Stimulated activated CD8-positive, alpha-beta memory T cell treated with anti-CD3 and anti-CD28 coated beads, Interleukin-4, amount 100 ng/mL, for 24 hours (primary cell): ENCODE measurements at regions not wholly inside any gene's neighbourhood (a gene's known extent, or its start where the extent isn't known, plus 50 kb on each side); places are given as distances from the start of the nearest gene placed in this dataset.

Source experiments
- DNase-seq: peaks from one replicate; pipeline ENCODE4 v3.0.0-alpha.2; 2020; ENCODE audit warnings: low read depth

DNA sequence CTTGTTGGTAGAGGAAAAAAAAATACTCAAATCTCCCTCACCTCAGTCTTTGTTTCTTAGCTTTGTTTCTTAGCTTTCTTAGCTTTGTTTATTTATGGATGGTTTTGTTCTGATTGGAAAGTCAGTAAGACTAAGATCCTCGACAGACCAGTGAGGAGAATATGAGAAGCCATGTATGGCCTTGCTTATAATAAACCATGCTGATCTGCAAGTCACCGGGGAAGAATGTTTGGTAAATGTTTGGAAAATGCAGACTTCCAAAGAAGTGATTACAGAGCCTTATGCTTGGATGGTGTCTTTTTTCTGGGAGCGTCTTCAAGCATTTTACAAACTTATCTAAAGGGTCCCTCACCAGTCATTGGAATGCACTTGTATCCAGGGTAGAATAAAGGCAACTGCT is 90.1 kb upstream of the NOCT start:
- DNase-seq = no peak

- DNase-seq = no peak
These were observed 96.3 kb upstream of the NOCT start for GRCh38 chr4:138919094-138919936.

- DNase-seq = no peak
These were observed 97.3 kb upstream of the NOCT start for GRCh38 chr4:138918169-138918869.

DNA sequence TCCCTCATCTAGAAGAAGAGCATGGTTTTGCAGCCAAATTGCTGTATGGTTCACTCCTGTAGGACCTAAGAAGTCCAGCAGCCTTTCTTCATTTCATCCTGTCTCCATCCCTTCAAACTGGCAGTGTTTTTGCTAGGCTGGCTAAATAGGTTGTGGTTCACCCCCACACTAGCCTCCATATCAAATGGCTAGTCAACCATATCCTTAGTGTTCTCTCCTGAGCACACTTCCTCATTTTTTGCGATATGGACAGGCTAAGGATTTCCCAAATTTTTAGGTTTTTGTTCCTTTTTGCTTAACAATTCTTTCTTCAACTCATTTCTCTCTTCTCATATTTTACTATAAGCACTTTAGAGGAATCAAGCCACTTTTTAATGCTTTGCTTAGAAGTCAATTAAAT is 98.8 kb upstream of the NOCT start:
- DNase-seq = no peak

DNA sequence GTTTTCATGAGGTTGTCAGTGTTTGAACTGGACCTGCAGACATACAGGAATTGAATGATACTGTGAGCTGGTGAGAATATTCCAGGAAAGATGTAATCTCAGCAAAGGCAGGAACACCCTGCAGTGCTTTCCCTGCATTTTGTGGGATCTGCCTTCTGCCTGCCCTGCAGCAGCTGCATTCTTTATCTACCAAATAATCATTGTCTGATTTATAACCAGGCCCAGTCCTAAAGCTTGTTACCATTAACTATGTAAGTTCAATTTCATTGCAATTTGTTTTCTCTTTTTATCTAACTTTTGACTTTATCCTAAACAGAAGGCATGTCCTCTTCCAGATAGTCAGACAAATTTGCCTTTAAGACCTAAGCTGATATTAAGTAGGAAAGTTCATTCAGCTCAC is 99.8 kb upstream of the NOCT start:
- no peak for DNase-seq

GRCh38 chr4:138912704-138913340 is 102.8 kb upstream of the NOCT start:
- no peak for DNase-seq

DNA sequence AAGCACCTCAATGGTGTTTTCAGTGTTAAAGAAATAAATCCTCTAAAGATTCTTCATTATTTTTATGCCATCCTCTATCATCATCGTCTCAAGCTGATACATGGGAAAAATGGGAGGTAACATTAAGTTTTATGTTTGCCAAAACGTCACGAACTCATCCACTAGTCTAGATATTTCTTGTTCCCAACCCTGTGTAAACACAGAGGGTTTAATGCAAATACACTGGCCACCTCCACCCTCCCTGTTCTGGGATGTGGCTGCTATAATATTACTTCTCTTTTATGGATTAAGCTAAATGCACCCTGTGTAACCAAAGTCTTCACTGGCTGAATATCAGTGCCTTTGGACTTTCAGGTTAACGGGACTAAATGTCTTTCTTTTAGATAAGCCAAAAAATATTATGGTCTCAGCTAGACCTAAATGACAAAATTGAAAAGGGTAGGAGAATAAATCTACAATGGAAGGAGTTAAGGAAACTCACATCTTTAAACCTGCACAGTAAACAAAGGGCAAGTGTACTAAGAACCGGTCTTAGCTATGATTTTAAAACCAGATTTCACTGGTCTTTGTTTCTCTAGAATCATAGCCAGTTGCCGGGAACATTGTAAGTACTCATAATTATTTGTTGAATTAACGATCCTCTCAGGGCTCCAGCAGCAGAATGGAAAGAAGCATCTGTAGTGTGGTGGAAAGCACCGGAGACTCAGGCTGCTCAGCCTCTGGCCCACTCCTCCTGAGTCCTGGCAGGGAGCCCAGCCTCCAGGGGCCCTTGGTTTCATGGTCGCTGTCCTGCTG is 103.5 kb upstream of the NOCT start:
- no peak for DNase-seq

DNA sequence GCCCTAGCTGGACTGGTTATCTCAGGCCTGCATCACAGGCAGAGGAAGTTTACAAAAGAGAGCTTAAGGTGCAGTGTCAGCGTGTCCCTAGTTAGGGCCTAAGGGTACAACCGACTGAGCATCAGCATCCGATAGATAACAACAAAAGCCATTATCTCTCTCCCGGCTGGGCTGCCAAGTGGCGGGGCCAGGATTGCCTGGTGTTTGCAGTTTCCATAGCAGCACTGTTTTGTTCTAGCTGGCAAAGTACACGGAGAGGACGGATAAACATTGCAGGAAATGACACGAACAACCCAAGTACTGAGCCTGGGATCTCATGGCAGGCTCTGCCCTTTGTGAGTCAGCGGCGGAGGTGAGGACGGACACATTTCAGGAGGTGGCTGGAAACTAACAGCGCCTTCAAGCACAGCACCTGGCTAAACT is 104.7 kb upstream of the NOCT start:
- DNase-seq = no peak

DNA sequence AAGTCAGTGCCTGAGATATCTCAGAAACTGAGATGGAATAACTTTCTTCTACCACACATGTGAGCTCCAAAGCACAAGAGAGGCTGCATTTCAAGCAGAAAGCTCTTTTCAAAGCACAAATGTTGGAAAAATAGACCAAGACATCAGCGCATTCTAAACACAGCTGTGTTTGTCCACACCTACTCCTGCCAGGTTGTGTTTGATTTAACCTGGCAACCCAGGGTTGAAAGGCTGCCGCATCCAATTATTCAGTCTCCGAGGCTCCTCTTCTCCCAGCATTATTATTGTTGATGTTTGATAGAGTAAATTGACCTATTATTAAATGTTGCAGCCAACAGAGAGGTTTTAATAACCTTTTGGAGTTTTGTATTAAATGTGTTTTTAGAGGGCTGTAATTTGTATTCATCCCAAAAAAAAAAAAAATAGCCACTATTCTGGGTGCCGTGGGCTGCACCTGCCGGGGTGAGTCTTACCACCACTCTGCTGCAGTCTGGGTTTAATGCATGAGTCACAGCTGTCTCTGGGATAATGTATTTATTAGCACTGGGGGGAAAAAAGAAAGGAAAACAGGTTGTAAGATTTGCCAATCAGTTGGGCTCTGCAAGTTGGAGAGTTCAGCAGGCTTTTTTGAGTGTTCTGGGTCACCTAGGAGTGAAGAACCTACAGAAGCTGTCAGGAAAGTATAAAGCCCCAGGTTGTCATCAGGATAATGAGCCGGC is 105.2 kb upstream of the NOCT start:
- no peak for DNase-seq

- DNase-seq = no peak
These were observed 106.0 kb upstream of the NOCT start for GRCh38 chr4:138909587-138909986.

- DNase-seq = no peak
These were observed 107.4 kb upstream of the NOCT start for GRCh38 chr4:138908134-138908533.

DNA sequence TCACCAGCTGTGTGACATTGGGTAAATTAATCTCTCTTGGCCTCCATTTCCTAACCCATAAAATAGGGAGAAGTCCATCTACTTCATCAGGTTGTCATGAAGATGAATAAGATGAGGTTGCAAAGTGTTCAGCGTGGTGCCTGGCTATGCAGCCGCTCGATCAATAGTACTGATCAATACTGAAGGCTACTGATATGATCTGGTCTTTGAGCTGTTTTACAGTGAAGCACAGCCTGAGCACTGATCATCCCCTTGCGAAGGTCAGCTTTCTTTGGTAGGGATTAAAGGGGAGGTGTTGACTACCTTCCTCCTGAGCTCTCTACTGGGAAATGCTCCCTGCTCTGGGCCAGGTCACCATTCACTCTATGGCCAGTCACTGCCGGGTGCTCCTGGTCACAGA is 108.4 kb upstream of the NOCT start:
- no peak for DNase-seq

DNA sequence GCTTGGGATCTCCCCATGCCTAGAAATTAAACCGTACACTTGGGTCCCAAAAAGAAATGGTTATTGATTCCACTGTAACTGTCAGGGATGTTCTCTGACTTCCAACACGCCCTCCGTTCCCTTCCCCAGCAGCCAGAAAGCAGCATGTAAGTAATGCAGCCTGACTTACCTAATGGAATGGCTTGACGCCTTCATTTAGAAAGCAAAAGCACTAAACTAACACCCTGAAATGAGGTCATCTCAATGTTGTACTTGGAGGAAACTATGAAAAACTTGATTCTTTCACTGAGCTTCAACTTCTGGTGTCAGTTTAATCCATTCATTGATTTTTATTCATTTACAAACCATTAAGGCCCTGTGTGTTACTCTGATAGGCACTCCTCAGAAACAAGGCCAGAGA is 110.8 kb upstream of the NOCT start:
- no peak for DNase-seq

GRCh38 chr4:138903185-138903584 is 112.4 kb upstream of the NOCT start:
- DNase-seq = no peak

DNA sequence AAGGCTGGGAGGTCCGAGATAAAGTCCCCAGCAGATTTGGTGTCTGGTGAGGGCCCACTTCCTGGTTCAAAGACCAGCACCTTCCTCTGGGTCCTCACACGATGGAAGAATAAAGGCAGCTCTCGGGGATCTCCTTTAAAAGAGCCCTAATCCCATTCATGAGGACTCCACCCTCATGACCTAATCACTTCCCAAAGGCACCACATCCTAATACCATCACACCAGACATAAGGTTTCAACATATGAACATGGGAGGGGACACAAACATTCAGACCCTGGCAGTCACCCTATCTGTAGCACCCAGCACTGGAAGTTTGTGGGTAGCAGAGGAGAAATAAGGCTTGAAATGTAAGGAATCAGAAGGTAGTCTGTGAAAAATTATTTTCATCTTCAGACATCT is 112.9 kb upstream of the NOCT start:
- no peak for DNase-seq

- DNase-seq = no peak
These were observed 114.4 kb upstream of the NOCT start for GRCh38 chr4:138901177-138901576.

DNA sequence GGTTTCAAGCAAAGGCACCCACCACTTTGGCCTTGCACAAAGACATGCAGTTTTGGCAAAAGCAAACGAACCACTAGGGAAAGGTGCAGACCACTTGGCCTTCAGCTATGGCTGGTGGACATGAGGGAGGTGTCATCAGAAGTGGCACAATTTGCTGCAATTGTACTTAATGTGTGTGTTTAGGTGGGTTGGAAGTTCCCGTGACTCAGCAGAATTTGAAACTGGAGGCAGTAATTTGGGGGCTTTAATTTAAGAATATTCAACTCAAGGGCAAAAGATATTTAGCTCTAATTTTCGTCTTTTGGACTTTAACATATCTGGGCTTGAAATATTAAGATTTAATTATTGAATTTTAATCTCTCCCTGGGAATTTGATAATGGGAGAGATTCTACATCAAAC is 115.6 kb upstream of the NOCT start:
- no peak for DNase-seq

- no peak for DNase-seq
These were observed 117.3 kb upstream of the NOCT start for GRCh38 chr4:138898282-138898681.

DNA sequence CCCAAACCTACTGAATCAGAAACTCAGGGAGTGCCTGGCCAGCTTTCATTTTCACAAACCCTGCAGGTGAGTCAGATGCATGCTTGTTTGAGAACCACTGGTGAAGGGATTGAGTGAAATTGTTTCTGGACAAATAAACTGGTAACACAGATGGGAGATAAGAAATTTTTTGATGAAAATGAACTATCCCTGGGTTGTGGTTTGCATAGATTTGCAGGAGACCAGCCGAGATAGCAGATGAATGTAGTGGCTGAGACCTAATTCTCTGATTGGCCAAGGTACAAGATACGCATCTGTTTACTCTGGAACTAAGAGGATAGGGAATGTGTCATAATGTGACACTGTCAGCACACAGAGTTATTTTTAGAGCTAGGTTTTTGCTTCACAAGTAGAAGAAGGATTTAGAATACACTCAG is 117.8 kb upstream of the NOCT start:
- no peak for DNase-seq

DNA sequence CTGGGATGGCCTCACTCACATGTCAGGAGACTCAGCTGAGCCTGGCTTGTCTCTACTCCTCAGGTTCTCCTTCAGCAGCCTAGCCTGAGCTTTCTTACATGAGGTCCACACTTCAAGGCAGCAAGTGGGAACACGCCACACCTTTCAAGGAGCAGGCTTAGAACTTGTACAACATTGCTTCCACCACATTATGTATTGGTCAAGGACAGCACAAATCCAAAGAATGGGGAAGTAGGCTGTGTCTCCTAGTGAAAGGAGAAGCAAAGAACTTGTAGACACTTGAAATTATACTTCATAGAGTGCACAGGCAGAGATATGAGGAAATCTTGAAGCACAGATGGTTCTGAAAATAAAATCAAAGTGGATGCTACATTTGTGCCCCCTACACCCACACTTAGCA is 120.9 kb upstream of the NOCT start:
- DNase-seq = no peak

DNA sequence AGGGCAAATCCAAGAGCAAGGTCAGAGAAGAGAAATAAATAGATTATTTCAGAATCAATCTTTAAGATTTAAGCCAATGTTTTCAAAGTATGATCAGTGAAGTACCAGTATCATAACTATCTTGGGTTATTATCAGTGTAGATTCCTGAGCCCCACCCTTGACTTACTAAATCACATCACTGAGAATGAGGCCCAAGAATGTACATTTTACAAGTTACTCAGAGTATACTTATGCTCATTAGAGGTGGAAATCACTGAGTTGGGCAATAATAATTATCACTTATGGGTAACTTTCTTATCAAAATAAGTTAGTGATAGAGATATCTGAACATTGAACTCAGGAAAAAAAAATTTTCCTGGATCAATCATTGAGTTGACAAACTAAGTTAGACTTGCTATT is 121.6 kb upstream of the NOCT start:
- no peak for DNase-seq
